OCI-LY7 (cell line): ENCODE measurements at regions not wholly inside any gene's neighbourhood (a gene's known extent, or its start where the extent isn't known, plus 50 kb on each side); places are given as distances from the start of the nearest gene placed in this dataset.
"Not testable (repeated sequence)": the region's sequence is repeated elsewhere in the genome, so short reads cannot be mapped to it uniquely, and the experiment has no call there.

ENCODE experiments used
- BruUV-seq: library from RNA; stranded (reverse); fragments of 400-500 nt; replicated peaks from 2 replicates; lab custom pipeline; 2021; lab: Mats Ljungman, UMichigan
- CTCF ChIA-PET: fragments of 300-600 bp; sonication (Branson Sonifier 250); formaldehyde crosslinking; loops from one replicate; lab custom pipeline; 2022; ENCODE audit warnings: antibody characterized with exemption; ENCODE audit not compliant: unreplicated experiment; lab: Charles Lee
- POLR2A ChIA-PET: fragments of 300-600 bp; sonication (Branson Sonifier 250); formaldehyde crosslinking; loops from one replicate; lab custom pipeline; 2022; ENCODE audit warnings: antibody characterized with exemption; lab: Charles Lee
- DNase-seq: peaks from one replicate; pipeline ENCODE4 v3.0.0-alpha.2; 2015; ENCODE audit warnings: low spot score
- H2AFZ ChIP-seq: fragments of 200-600 bp; sonication (generic), shearing (Covaris generic); 2 replicates; pipeline ENCODE4 v1.6.1; 2014; ENCODE audit warnings: mild to moderate bottlenecking, antibody characterized with exemption, low read length, moderate library complexity
- H3K27ac ChIP-seq: fragments of 200-600 bp; sonication (generic); 2 replicates; pipeline ENCODE4 v1.5.1; 2014; ENCODE audit warnings: mixed run types, low read depth, mild to moderate bottlenecking, moderate library complexity, low read length, inconsistent platforms; ENCODE audit not compliant: poor library complexity, severe bottlenecking
- H3K36me3 ChIP-seq: fragments of 200-600 bp; sonication (generic); 2 replicates; pipeline ENCODE4 v1.6.1; 2014; ENCODE audit warnings: mild to moderate bottlenecking, antibody characterized with exemption, low read length, moderate library complexity, mixed read lengths; ENCODE audit not compliant: insufficient read depth
- H3K4me1 ChIP-seq: fragments of 200-600 bp; sonication (generic); 2 replicates; pipeline ENCODE4 v1.5.1; 2014; ENCODE audit warnings: mild to moderate bottlenecking, low read length; ENCODE audit not compliant: insufficient read depth, poor library complexity, severe bottlenecking
- H3K4me2 ChIP-seq: fragments of 200-600 bp; sonication (generic); 2 replicates; pipeline ENCODE4 v1.6.1; 2014; ENCODE audit warnings: mild to moderate bottlenecking, low read length
- H3K4me3 ChIP-seq: fragments of 200-600 bp; sonication (generic); 2 replicates; pipeline ENCODE4 v1.5.1; 2014; ENCODE audit warnings: mild to moderate bottlenecking, low read depth, low read length; ENCODE audit not compliant: poor library complexity, severe bottlenecking
- H3K79me2 ChIP-seq: fragments of 200-600 bp; sonication (generic); 2 replicates; pipeline ENCODE4 v1.6.1; 2016; ENCODE audit warnings: low read depth, mild to moderate bottlenecking, low read length, moderate library complexity, mixed read lengths; ENCODE audit not compliant: insufficient read depth
- H3K9me2 ChIP-seq: fragments of 200-600 bp; sonication (generic); 2 replicates; pipeline ENCODE4 v1.6.1; 2016; ENCODE audit warnings: mild to moderate bottlenecking, low read length, mixed read lengths; ENCODE audit not compliant: insufficient read depth
- H3K9me3 ChIP-seq: fragments of 200-600 bp; sonication (generic); 2 replicates; pipeline ENCODE4 v1.6.1; 2014; ENCODE audit warnings: mild to moderate bottlenecking, mixed run types, low read length, mixed read lengths
- H4K20me1 ChIP-seq: fragments of 200-600 bp; sonication (generic); 2 replicates; pipeline ENCODE4 v1.6.1; 2014; ENCODE audit warnings: mild to moderate bottlenecking, antibody characterized with exemption, low read length, moderate library complexity, mixed read lengths; ENCODE audit not compliant: insufficient read depth
- CTCF ChIP-seq: fragments of 200-600 bp; sonication (generic); conservative IDR thresholded peaks from 2 replicates; pipeline ENCODE4 v1.5.1; 2014; ENCODE audit warnings: mild to moderate bottlenecking, antibody characterized with exemption, low read length, moderate library complexity, mixed read lengths
- EZH2phosphoT487 ChIP-seq: fragments of 200-600 bp; sonication (generic); IDR thresholded peaks from 2 replicates; pipeline ENCODE4 v1.6.1; 2018; ENCODE audit warnings: low read depth, borderline replicate concordance, mild to moderate bottlenecking, mixed run types, antibody characterized with exemption, low read length, moderate library complexity, mixed read lengths
- intact Hi-C: fragments of 100-400 bp; cut with micrococcal nuclease; formaldehyde crosslinking; loops from one replicate; pipeline ENCODE4 v1.10.0; 2022; ENCODE audit not compliant: unreplicated experiment

GRCh38 chr6:134805168-134805567, 144.7 kb downstream of the ALDH8A1 start:
- ChIA-PET CTCF (no interaction called here), POLR2A (interaction anchor here (0.7 to 0.9 kb wide), 3 partner anchors 31 to 823 kb away, joined by 3 to 4 read pairs (median 3); no protein-coding TSS in a partner anchor)
- BruUV-seq: no TSS peak
- Histone ChIP-seq H3K9me3 (no peaks in the 10 kb centered on the region), H3K36me3 (no peaks in the 10 kb centered on the region), H3K27ac (no peak overlapping the region), H2AFZ (no peak overlapping the region), H3K9me2 (no peaks in the 10 kb centered on the region), H4K20me1 (no peaks in the 10 kb centered on the region), H3K4me2 (no peak overlapping the region), H3K4me1 (no peaks in the 10 kb centered on the region), H3K79me2 (no peaks in the 10 kb centered on the region), H3K4me3 (no peak overlapping the region)
- TF ChIP-seq EZH2phosphoT487 (no peak), CTCF (no peak)
- no peak for DNase-seq
- intact Hi-C loops: no loop called here

GRCh38 chr6:134804311-134804710, 145.6 kb downstream of the ALDH8A1 start:
- intact Hi-C loops, H3K4me1 ChIP-seq, H3K9me3 ChIP-seq, DNase-seq, H3K27ac ChIP-seq, H3K36me3 ChIP-seq, H3K4me2 ChIP-seq, H3K9me2 ChIP-seq, H3K4me3 ChIP-seq, H4K20me1 ChIP-seq, H3K79me2 ChIP-seq, H2AFZ ChIP-seq, BruUV-seq: not testable (repeated sequence)
- ChIA-PET POLR2A (interaction anchor here (0.6 to 0.9 kb wide), 3 partner anchors 161 to 822 kb away, joined by 3 read pairs; no protein-coding TSS in a partner anchor), CTCF (interaction anchor here (0.6 kb wide), 1 partner anchor 103 kb away, joined by 4 read pairs; no protein-coding TSS in a partner anchor)

GRCh38 chr6:134802426-134803058, 147.4 kb downstream of the ALDH8A1 start:
- H3K79me2 ChIP-seq: no peaks in the 10 kb centered on the region
- CTCF ChIA-PET: no interaction called here
- H3K4me3 ChIP-seq: no peak overlapping the region
- no peak overlapping the region for H3K4me2 ChIP-seq
- no peaks in the 10 kb centered on the region for H3K9me3 ChIP-seq
- BruUV-seq: no TSS peak
- no peak overlapping the region for H3K27ac ChIP-seq
- H3K36me3 ChIP-seq: no peaks in the 10 kb centered on the region
- no peak for TF ChIP-seq EZH2phosphoT487
- TF ChIP-seq CTCF: no peak
- no peaks in the 10 kb centered on the region for H3K4me1 ChIP-seq
- DNase-seq: no peak
- POLR2A ChIA-PET: interaction anchor here (0.7 to 1.1 kb wide), 3 partner anchors 9 to 255 kb away, joined by 3 to 6 read pairs (median 4); no protein-coding TSS in a partner anchor
- H3K9me2 ChIP-seq: no peaks in the 10 kb centered on the region
- intact Hi-C loops: no loop called here
- no peak overlapping the region for H2AFZ ChIP-seq
- no peaks in the 10 kb centered on the region for H4K20me1 ChIP-seq
